IMR-90 (cell line): ENCODE measurements at regions not wholly inside any gene's neighbourhood (a gene's known extent, or its start where the extent isn't known, plus 50 kb on each side); places are given as distances from the start of the nearest gene placed in this dataset.

Source experiments
- ATAC-seq: fragments of 200-7000 bp; cut with Tn5 transposase; 2 replicates; pipeline ENCODE4 v1.9.1; 2020; ENCODE audit warnings: low read depth, mild to moderate bottlenecking, moderate library complexity
- BruUV-seq: library from RNA; stranded (reverse); fragments of 400-500 nt; replicated peaks from 2 replicates; lab custom pipeline; 2021; lab: Mats Ljungman, UMichigan
- CTCF ChIA-PET: fragments of 300-600 bp; formaldehyde crosslinking; extraction: SDS; loops from one replicate; lab custom pipeline; 2021; ENCODE audit warnings: antibody characterized with exemption; lab: Yijun Ruan, JAX
- POLR2A ChIA-PET: fragments of 300-600 bp; sonication (Branson Sonifier 250); formaldehyde crosslinking; loops from one replicate; lab custom pipeline; 2022; ENCODE audit warnings: antibody characterized with exemption; ENCODE audit not compliant: unreplicated experiment; lab: Charles Lee
- DNase-seq: peaks from one replicate; pipeline ENCODE4 v3.0.0; 2013
- H2AFZ ChIP-seq: replicated peaks from 2 replicates; pipeline ENCODE3; 2013; ENCODE audit warnings: low read length, mild to moderate bottlenecking; ENCODE audit not compliant: poor library complexity
- H2AK5ac ChIP-seq: 2 replicates; pipeline ENCODE4 v1.6.1; 2013; ENCODE audit warnings: low read depth, low read length, inconsistent platforms
- H2AK9ac ChIP-seq: replicated peaks from 2 replicates; pipeline ENCODE3; 2013; ENCODE audit warnings: mild to moderate bottlenecking, low read depth, low read length, moderate library complexity; ENCODE audit not compliant: poor library complexity
- H2BK120ac ChIP-seq: 2 replicates; pipeline ENCODE4 v1.6.1; 2013; ENCODE audit warnings: low read depth, low read length, inconsistent platforms
- H2BK15ac ChIP-seq: 3 replicates; pipeline ENCODE4 v1.6.1; 2013; ENCODE audit warnings: low read depth, low read length, inconsistent platforms
- H2BK20ac ChIP-seq: 2 replicates; pipeline ENCODE4 v1.6.1; 2013; ENCODE audit warnings: low read depth, mild to moderate bottlenecking, inconsistent platforms, low read length, moderate library complexity
- H2BK5ac ChIP-seq: 2 replicates; pipeline ENCODE4 v1.6.1; 2013; ENCODE audit warnings: mild to moderate bottlenecking, low read depth, low read length, inconsistent platforms; ENCODE audit not compliant: poor library complexity, severe bottlenecking
- H3K14ac ChIP-seq: replicated peaks from 2 replicates; pipeline ENCODE4 v1.6.1; 2013; ENCODE audit warnings: low read depth, low read length, inconsistent platforms
- H3K18ac ChIP-seq: 2 replicates; pipeline ENCODE4 v1.6.1; 2013; ENCODE audit warnings: low read depth, low read length, control low read depth
- H3K23ac ChIP-seq: 2 replicates; pipeline ENCODE4 v1.6.1; 2013; ENCODE audit warnings: low read depth, low read length, inconsistent platforms
- H3K27ac ChIP-seq: 2 replicates; pipeline ENCODE4 v1.5.1; 2013; ENCODE audit warnings: mild to moderate bottlenecking, control low read depth, low read length; ENCODE audit not compliant: insufficient read depth
- H3K27me3 ChIP-seq: 2 replicates; pipeline ENCODE4 v1.6.1; 2013; ENCODE audit warnings: low read length; ENCODE audit not compliant: control insufficient read depth, insufficient read depth
- H3K36me3 ChIP-seq: 2 replicates; pipeline ENCODE4 v1.6.1; 2013; ENCODE audit warnings: low read length, mixed read lengths; ENCODE audit not compliant: control insufficient read depth, insufficient read depth
- H3K4ac ChIP-seq: 2 replicates; pipeline ENCODE4 v1.6.1; 2013; ENCODE audit warnings: low read depth, low read length, inconsistent platforms
- H3K4me1 ChIP-seq: 2 replicates; pipeline ENCODE4 v1.6.1; 2013; ENCODE audit warnings: low read length, mixed read lengths; ENCODE audit not compliant: control insufficient read depth, insufficient read depth
- H3K4me2 ChIP-seq: 2 replicates; pipeline ENCODE4 v1.6.1; 2013; ENCODE audit warnings: low read depth, mild to moderate bottlenecking, control low read depth, low read length, moderate library complexity
- H3K4me3 ChIP-seq: 2 replicates; pipeline ENCODE4 v1.5.1; 2013; ENCODE audit warnings: low read depth, mild to moderate bottlenecking, control low read depth, low read length, moderate library complexity; ENCODE audit not compliant: insufficient read depth
- H3K56ac ChIP-seq: 2 replicates; pipeline ENCODE4 v1.6.1; 2013; ENCODE audit warnings: low read length, inconsistent platforms; ENCODE audit not compliant: insufficient read depth; ENCODE audit errors: extremely low read depth
- H3K79me1 ChIP-seq, 2 experiments: 2 replicates each; pipeline ENCODE4 v1.6.1; 2013; ENCODE audit warnings: low read length in 2 of 2, inconsistent platforms in 1 of 2, low read depth in 1 of 2
- H3K9ac ChIP-seq: 2 replicates; pipeline ENCODE4 v1.6.1; 2013; ENCODE audit warnings: low read depth, low read length, control low read depth
- H3K9me1 ChIP-seq: 2 replicates; pipeline ENCODE4 v1.6.1; 2013; ENCODE audit warnings: low read length, inconsistent platforms; ENCODE audit not compliant: insufficient read depth
- H3K9me3 ChIP-seq: 2 replicates; pipeline ENCODE4 v1.6.1; 2013; ENCODE audit warnings: low read length; ENCODE audit not compliant: control insufficient read depth, insufficient read depth
- H4K20me1 ChIP-seq: 2 replicates; pipeline ENCODE4 v1.6.1; 2013; ENCODE audit warnings: low read length, inconsistent platforms; ENCODE audit not compliant: insufficient read depth
- H4K5ac ChIP-seq: 2 replicates; pipeline ENCODE4 v1.6.1; 2013; ENCODE audit warnings: mild to moderate bottlenecking, low read depth, low read length, control low read depth
- H4K8ac ChIP-seq, 2 experiments: 2 replicates each; pipeline ENCODE4 v1.6.1; 2013; ENCODE audit warnings: low read depth in 2 of 2, low read length in 2 of 2, control low read depth in 1 of 2, inconsistent platforms in 1 of 2
- H4K91ac ChIP-seq: 2 replicates; pipeline ENCODE4 v1.6.1; 2013; ENCODE audit warnings: low read depth, low read length, inconsistent platforms; ENCODE audit not compliant: insufficient read depth
- BHLHE40 ChIP-seq: fragments of 150-350 bp; IDR thresholded peaks from 2 replicates; pipeline ENCODE4 v1.6.1; 2016; ENCODE audit warnings: mild to moderate bottlenecking, low read depth, low read length
- CTCF ChIP-seq: conservative IDR thresholded peaks from 2 replicates; pipeline ENCODE4 v1.5.1; 2012; ENCODE audit warnings: mild to moderate bottlenecking, low read depth, low read length, improper control_type of control experiment
- ELK1 ChIP-seq: fragments of 150-350 bp; IDR thresholded peaks from 2 replicates; pipeline ENCODE4 v1.6.1; 2016; ENCODE audit warnings: low read depth, mild to moderate bottlenecking, low read length, moderate library complexity, borderline replicate concordance
- MAFK ChIP-seq: IDR thresholded peaks from 2 replicates; pipeline ENCODE4 v1.6.1; 2012; ENCODE audit warnings: low read depth, low read length, improper control_type of control experiment
- MAZ ChIP-seq: IDR thresholded peaks from 2 replicates; pipeline ENCODE4 v1.6.1; 2012; ENCODE audit warnings: low read depth, mild to moderate bottlenecking, low read length, improper control_type of control experiment, moderate library complexity, borderline replicate concordance
- MXI1 ChIP-seq: IDR thresholded peaks from 2 replicates; pipeline ENCODE4 v1.6.1; 2012; ENCODE audit warnings: low read depth, mild to moderate bottlenecking, low read length, moderate library complexity, borderline replicate concordance
- NFE2L2 ChIP-seq: fragments of 150-350 bp; IDR thresholded peaks from 2 replicates; pipeline ENCODE4 v1.6.1; 2016; ENCODE audit warnings: low read depth, mild to moderate bottlenecking, low read length
- POLR2A ChIP-seq: IDR thresholded peaks from 2 replicates; pipeline ENCODE4 v1.6.1; 2012; ENCODE audit warnings: mild to moderate bottlenecking, low read depth, low read length
- RAD21 ChIP-seq: IDR thresholded peaks from 2 replicates; pipeline ENCODE4 v1.6.1; 2012; ENCODE audit warnings: low read length, improper control_type of control experiment
- RCOR1 ChIP-seq: IDR thresholded peaks from 2 replicates; pipeline ENCODE4 v1.6.1; 2012; ENCODE audit warnings: mild to moderate bottlenecking, low read length, improper control_type of control experiment; ENCODE audit not compliant: insufficient replicate concordance
- USF2 ChIP-seq: fragments of 150-350 bp; IDR thresholded peaks from 2 replicates; pipeline ENCODE4 v1.6.1; 2017; ENCODE audit warnings: mild to moderate bottlenecking, antibody characterized with exemption, low read length, low read depth
- dilution Hi-C: fragments of 300-500 bp; cut with HindIII; formaldehyde crosslinking; loops from one replicate; pipeline ENCODE4 v1.14.3; 2018; ENCODE audit warnings: low sequenced_read_pairs; ENCODE audit not compliant: unreplicated experiment
- in situ Hi-C: fragments of 300-500 bp; cut with MboI; formaldehyde crosslinking; loops from 3 replicates; pipeline ENCODE4 v1.14.3; 2019; ENCODE audit warnings: low sequenced_read_pairs, inconsistent platforms, mixed read lengths
- intact Hi-C: fragments of 100-400 bp; cut with micrococcal nuclease; formaldehyde crosslinking; loops from 2 replicates; pipeline ENCODE4 v1.10.0; 2022

- H2BK120ac ChIP-seq, result no peak overlapping the region
- no peak overlapping the region for H2AK5ac ChIP-seq
- no peaks in the 10 kb centered on the region for H3K9me3 ChIP-seq
- no peak overlapping the region for H2AK9ac ChIP-seq
- no peak overlapping the region for H3K18ac ChIP-seq
- no peaks in the 10 kb centered on the region for H3K9me1 ChIP-seq
- dilution Hi-C loops (no loop called here), intact Hi-C loops (no loop called here), in situ Hi-C loops (no loop called here)
- H4K8ac ChIP-seq, result no peak overlapping the region
- H3K4ac ChIP-seq, result no peak overlapping the region
- no peak overlapping the region for H4K91ac ChIP-seq
- no peaks in the 10 kb centered on the region for H3K36me3 ChIP-seq
- peaks cover 2% of the 10 kb centered on the region for H3K27me3 ChIP-seq
- H3K4me1 ChIP-seq, result no peaks in the 10 kb centered on the region
- no TSS peak for BruUV-seq
- H2AFZ ChIP-seq, result no peak overlapping the region
- H3K56ac ChIP-seq, result no peak overlapping the region
- no peak overlapping the region for H2BK20ac ChIP-seq
- ChIA-PET CTCF (no interaction called here), POLR2A (interaction anchor here (0.6 kb wide), 1 partner anchor 792 kb away, joined by 4 read pairs; no protein-coding TSS in a partner anchor)
- no peak overlapping the region for H4K5ac ChIP-seq
- no peak overlapping the region for H2BK5ac ChIP-seq
- H4K20me1 ChIP-seq, result no peaks in the 10 kb centered on the region
- ATAC-seq (no peak), DNase-seq (no peak)
- no peak overlapping the region for H3K4me2 ChIP-seq
- H3K23ac ChIP-seq, result no peak overlapping the region
- no peak overlapping the region for H3K27ac ChIP-seq
- no peaks in the 10 kb centered on the region for H3K79me1 ChIP-seq
- TF ChIP-seq RCOR1 (no peak), POLR2A (no peak), NFE2L2 (no peak), MXI1 (no peak), RAD21 (no peak), ELK1 (no peak), USF2 (no peak), CTCF (no peak), MAZ (no peak), BHLHE40 (no peak), MAFK (no peak)
- H2BK15ac ChIP-seq, result no peak overlapping the region
- no peak overlapping the region for H3K4me3 ChIP-seq
- no peak overlapping the region for H3K9ac ChIP-seq
- H3K14ac ChIP-seq, result no peak overlapping the region
Measured at GRCh38 chr6:87897013-87897412, 150.6 kb upstream of the SPACA1 start.
